HEK293 (cell line): ENCODE measurements at regions not wholly inside any gene's neighbourhood (a gene's known extent, or its start where the extent isn't known, plus 50 kb on each side); places are given as distances from the start of the nearest gene placed in this dataset.

Experiments used
- CTCF ChIA-PET: fragments of 350-600 bp; formaldehyde crosslinking; extraction: SDS; loops from one replicate; lab custom pipeline; 2021; ENCODE audit warnings: antibody characterized with exemption; lab: Yijun Ruan, JAX
- POLR2A ChIA-PET: fragments of 300-600 bp; formaldehyde crosslinking; extraction: SDS; loops from one replicate; lab custom pipeline; 2020; ENCODE audit warnings: antibody characterized with exemption, inconsistent platforms; lab: Yijun Ruan, JAX
- H3K27ac ChIP-seq: fragments of 200-500 bp; sonication (Bioruptor generic); 2 replicates; pipeline ENCODE4 v1.5.1; 2014; ENCODE audit warnings: low read depth, low read length, control low read depth, inconsistent platforms; ENCODE audit errors: extremely low read depth
- H3K36me3 ChIP-seq, 2 experiments: fragments of 200-500 bp in 1 of 2; sonication (Bioruptor generic) in 1 of 2; 1 replicate in 1 of 2; 2 replicates in 1 of 2; pipeline ENCODE4 v1.5.1; 2014 to 2017; ENCODE audit warnings: inconsistent platforms in 2 of 2, low read length in 2 of 2; ENCODE audit not compliant: control insufficient read depth in 2 of 2, insufficient read depth in 1 of 2
- H3K4me1 ChIP-seq: fragments of 200-500 bp; sonication (Bioruptor generic); 2 replicates; pipeline ENCODE4 v1.5.1; 2014; ENCODE audit warnings: mild to moderate bottlenecking, low read length, inconsistent platforms; ENCODE audit not compliant: control insufficient read depth, insufficient read depth
- H3K4me3 ChIP-seq: 2 replicates; pipeline ENCODE4 v1.5.1; 2011; ENCODE audit warnings: low read depth, mild to moderate bottlenecking, control low read depth, low read length, moderate library complexity
- H3K9me3 ChIP-seq: fragments of 200-500 bp; sonication (Bioruptor generic); 2 replicates; pipeline ENCODE4 v1.5.1; 2014; ENCODE audit warnings: low read depth, low read length, inconsistent platforms; ENCODE audit not compliant: control insufficient read depth, insufficient read depth
- GLIS1 ChIP-seq: fragments of 450-650 bp; formaldehyde crosslinking; IDR thresholded peaks from 2 replicates; pipeline ENCODE4 v1.5.1; 2016; ENCODE audit warnings: missing biosample characterization, missing genetic modification characterization
- IKZF3 ChIP-seq: fragments of 450-650 bp; IDR thresholded peaks from 2 replicates; pipeline ENCODE4 v1.5.0; 2018; ENCODE audit warnings: missing biosample characterization, mild to moderate bottlenecking, missing genetic modification characterization, moderate library complexity
- KLF1 ChIP-seq: fragments of 450-650 bp; formaldehyde crosslinking; IDR thresholded peaks from 2 replicates; pipeline ENCODE4 v1.5.1; 2016; ENCODE audit warnings: missing biosample characterization, missing genetic modification characterization
- SALL2 ChIP-seq: fragments of 450-650 bp; formaldehyde crosslinking; IDR thresholded peaks from 2 replicates; pipeline ENCODE4 v1.5.0; 2017; ENCODE audit warnings: missing biosample characterization, mild to moderate bottlenecking, missing genetic modification characterization, borderline replicate concordance
- ZBTB1 ChIP-seq: fragments of 450-650 bp; formaldehyde crosslinking; IDR thresholded peaks from 2 replicates; pipeline ENCODE4 v1.5.1; 2016; ENCODE audit warnings: missing biosample characterization, missing genetic modification characterization
- ZBTB17 ChIP-seq: fragments of 450-650 bp; formaldehyde crosslinking; IDR thresholded peaks from 2 replicates; pipeline ENCODE4 v1.5.1; 2016; ENCODE audit warnings: missing biosample characterization, missing genetic modification characterization
- ZBTB7A ChIP-seq: fragments of 450-650 bp; formaldehyde crosslinking; IDR thresholded peaks from 2 replicates; pipeline ENCODE4 v1.5.1; 2016; ENCODE audit warnings: low read depth, missing biosample characterization, missing genetic modification characterization
- ZNF114 ChIP-seq: fragments of 450-650 bp; formaldehyde crosslinking; IDR thresholded peaks from 2 replicates; pipeline ENCODE4 v1.5.0; 2017; ENCODE audit warnings: missing biosample characterization, missing genetic modification characterization
- ZNF174 ChIP-seq: fragments of 450-650 bp; formaldehyde crosslinking; IDR thresholded peaks from 2 replicates; pipeline ENCODE4 v1.5.0; 2017; ENCODE audit warnings: missing biosample characterization, mild to moderate bottlenecking, missing genetic modification characterization
- ZNF274 ChIP-seq, 2 experiments: fragments of 200-500 bp in 1 of 2; fragments of 450-650 bp in 1 of 2; sonication (Bioruptor generic) in 1 of 2; formaldehyde crosslinking in 1 of 2; IDR thresholded peaks; 2 replicates each; pipeline versions ENCODE4 v1.5.1 to v1.6.1; 2014 to 2016; ENCODE audit warnings: borderline replicate concordance in 1 of 2, inconsistent platforms in 1 of 2, low read length in 1 of 2, missing biosample characterization in 1 of 2, missing genetic modification characterization in 1 of 2
- ZNF391 ChIP-seq: fragments of 450-650 bp; formaldehyde crosslinking; IDR thresholded peaks from 2 replicates; pipeline ENCODE4 v1.5.1; 2016; ENCODE audit warnings: low read depth, missing biosample characterization, missing genetic modification characterization, borderline replicate concordance
- ZNF610 ChIP-seq: fragments of 450-650 bp; formaldehyde crosslinking; IDR thresholded peaks from 2 replicates; pipeline ENCODE4 v1.5.1; 2016; ENCODE audit warnings: missing biosample characterization, missing genetic modification characterization, borderline replicate concordance
- ZNF670 ChIP-seq: fragments of 450-650 bp; formaldehyde crosslinking; IDR thresholded peaks from 2 replicates; pipeline ENCODE4 v1.5.1; 2016; ENCODE audit warnings: missing biosample characterization, missing genetic modification characterization, low read depth
- ZNF677 ChIP-seq: fragments of 450-650 bp; IDR thresholded peaks from 2 replicates; pipeline ENCODE4 v1.5.0; 2018; ENCODE audit warnings: missing biosample characterization, mild to moderate bottlenecking, missing genetic modification characterization, moderate library complexity
- ZNF701 ChIP-seq: fragments of 450-650 bp; formaldehyde crosslinking; IDR thresholded peaks from 2 replicates; pipeline ENCODE4 v1.5.1; 2016; ENCODE audit warnings: missing biosample characterization, missing genetic modification characterization
- ZNF768 ChIP-seq: fragments of 450-650 bp; formaldehyde crosslinking; IDR thresholded peaks from 2 replicates; pipeline ENCODE4 v1.5.1; 2018; ENCODE audit warnings: missing biosample characterization, mild to moderate bottlenecking, missing genetic modification characterization
- TF ChIP-seq, protein P1 (sequence below): fragments of 450-650 bp; formaldehyde crosslinking; IDR thresholded peaks from 2 replicates; pipeline ENCODE4 v1.5.1; 2016; ENCODE audit warnings: missing biosample characterization, missing genetic modification characterization
- TF ChIP-seq, protein P2 (sequence below): fragments of 450-650 bp; formaldehyde crosslinking; IDR thresholded peaks from 2 replicates; pipeline ENCODE4 v1.5.1; 2016; ENCODE audit warnings: missing biosample characterization, missing genetic modification characterization
- TF ChIP-seq, protein P3 (sequence below): fragments of 450-650 bp; formaldehyde crosslinking; IDR thresholded peaks from 2 replicates; pipeline ENCODE4 v1.5.1; 2017; ENCODE audit warnings: missing biosample characterization, missing genetic modification characterization

DNA sequence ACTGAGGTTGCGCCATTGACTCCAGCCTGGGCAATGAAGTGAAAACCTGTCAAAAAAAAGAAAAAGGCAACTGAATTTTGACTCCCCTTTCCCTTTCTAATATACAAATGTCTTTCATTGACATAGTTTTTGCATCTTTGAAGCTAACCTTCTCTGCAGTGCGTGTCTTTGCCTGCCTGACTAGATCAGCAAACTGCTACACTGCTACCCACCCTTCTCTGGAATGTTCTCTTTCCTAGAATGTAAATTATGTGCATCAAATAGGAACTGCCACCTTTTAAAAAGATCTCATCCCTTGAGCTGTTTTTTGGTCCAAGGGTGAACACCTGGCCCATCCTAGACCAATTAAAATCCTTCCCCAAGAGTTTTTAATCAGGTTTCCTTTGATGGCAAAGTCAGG, 127.6 kb downstream of the SLC28A3 start:
- Histone ChIP-seq H3K27ac (no peak overlapping the region), H3K9me3 (no peaks in the 10 kb centered on the region), H3K4me3 (no peak overlapping the region), H3K36me3 (no peaks in the 10 kb centered on the region), H3K4me1 (no peaks in the 10 kb centered on the region)
- TF ChIP-seq ZBTB7A (tag by site-specific recombination) (no peak), ZNF701 (tag by site-specific recombination) (no peak), ZBTB17 (tag by site-specific recombination) (no peak), ZNF114 (no peak), ZNF274 (IDR thresholded peaks at IDR 0.05; ENCODE audit: low read length) (no peak), ZNF274 (tag by site-specific recombination; IDR thresholded peaks at IDR 0.05; ENCODE audit: borderline replicate concordance) (no peak), SALL2 (no peak), ZNF610 (tag by site-specific recombination) (no peak)
- TF ChIP-seq, protein P1, sequence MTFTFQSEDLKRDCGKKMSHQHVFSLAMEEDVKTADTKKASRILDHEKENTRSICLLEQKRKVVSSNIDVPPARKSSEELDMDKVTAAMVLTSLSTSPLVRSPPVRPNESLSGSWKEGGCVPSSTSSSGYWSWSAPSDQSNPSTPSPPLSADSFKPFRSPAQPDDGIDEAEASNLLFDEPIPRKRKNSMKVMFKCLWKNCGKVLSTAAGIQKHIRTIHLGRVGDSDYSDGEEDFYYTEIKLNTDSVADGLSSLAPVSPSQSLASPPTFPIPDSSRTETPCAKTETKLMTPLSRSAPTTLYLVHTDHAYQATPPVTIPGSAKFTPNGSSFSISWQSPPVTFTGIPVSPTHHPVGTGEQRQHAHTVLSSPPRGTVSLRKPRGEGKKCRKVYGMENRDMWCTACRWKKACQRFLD: no peak
- ChIA-PET POLR2A (interaction anchor here (0.6 kb wide), 1 partner anchor 1230 kb away, joined by 4 read pairs; no protein-coding TSS in a partner anchor), CTCF (interaction anchor here (0.7 kb wide), 1 partner anchor 76 kb away, joined by 3 read pairs; no protein-coding TSS in a partner anchor)

DNA sequence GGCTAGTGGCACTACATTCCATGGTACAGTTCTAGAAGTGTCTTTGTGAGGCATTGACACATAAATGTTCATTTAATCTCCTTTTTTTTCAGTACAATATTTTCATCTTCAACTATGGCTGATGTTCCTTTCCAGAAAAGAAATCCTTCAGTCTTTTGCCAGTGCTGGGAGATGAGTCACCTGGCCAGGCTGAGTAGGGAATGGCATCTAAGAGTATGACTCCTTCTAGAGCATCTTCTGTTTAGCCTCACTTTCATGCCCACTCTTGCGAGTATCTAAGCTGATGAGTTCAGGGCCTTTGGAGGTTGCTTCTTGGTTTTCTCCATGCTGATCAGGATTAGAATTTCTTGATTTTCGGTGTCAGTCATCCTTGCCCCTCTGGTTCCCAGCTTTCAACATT, 124.4 kb downstream of the SLC28A3 start:
- Histone ChIP-seq H3K9me3 (no peaks in the 10 kb centered on the region), H3K4me1 (no peaks in the 10 kb centered on the region), H3K36me3 (no peaks in the 10 kb centered on the region), H3K27ac (no peak overlapping the region), H3K4me3 (no peak overlapping the region)
- TF ChIP-seq ZNF677 (no peak), ZNF174 (no peak)
- POLR2A ChIA-PET: no interaction called here
- CTCF ChIA-PET: interaction anchor here (1.0 kb wide), 1 partner anchor 57 kb away, joined by 3 read pairs; no protein-coding TSS in a partner anchor

DNA sequence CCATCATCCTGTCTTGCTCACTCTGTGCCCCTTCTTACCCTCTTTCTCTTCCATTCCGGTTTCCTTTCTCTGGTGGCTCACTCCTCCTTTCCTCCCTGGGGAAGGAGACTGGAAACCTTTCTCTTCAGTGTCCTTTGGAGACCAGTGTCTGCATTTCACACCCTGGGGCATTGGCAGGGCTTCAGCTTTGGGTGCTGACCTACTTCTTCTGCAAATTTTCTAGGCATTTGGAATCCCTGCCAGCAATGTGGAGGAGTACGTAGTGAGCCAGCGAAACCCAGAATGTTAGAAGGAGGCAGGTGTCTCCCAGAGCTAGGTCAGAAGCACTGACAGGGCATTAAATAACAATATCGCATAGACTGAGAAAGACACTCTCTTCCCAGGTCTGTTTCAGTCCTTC, 122.2 kb downstream of the SLC28A3 start:
- POLR2A ChIA-PET: no interaction called here
- Histone ChIP-seq H3K27ac (no peak overlapping the region), H3K4me3 (no peak overlapping the region), H3K9me3 (no peaks in the 10 kb centered on the region), H3K36me3 (no peaks in the 10 kb centered on the region), H3K4me1 (no peaks in the 10 kb centered on the region)
- TF ChIP-seq ZNF768 (no peak), KLF1 (tag by site-specific recombination) (no peak), ZNF391 (tag by site-specific recombination) (no peak), GLIS1 (tag by site-specific recombination) (no peak), ZBTB1 (tag by site-specific recombination) (no peak), ZNF701 (tag by site-specific recombination) (no peak), ZNF670 (tag by site-specific recombination) (no peak), IKZF3 (no peak)
- TF ChIP-seq, protein P2, sequence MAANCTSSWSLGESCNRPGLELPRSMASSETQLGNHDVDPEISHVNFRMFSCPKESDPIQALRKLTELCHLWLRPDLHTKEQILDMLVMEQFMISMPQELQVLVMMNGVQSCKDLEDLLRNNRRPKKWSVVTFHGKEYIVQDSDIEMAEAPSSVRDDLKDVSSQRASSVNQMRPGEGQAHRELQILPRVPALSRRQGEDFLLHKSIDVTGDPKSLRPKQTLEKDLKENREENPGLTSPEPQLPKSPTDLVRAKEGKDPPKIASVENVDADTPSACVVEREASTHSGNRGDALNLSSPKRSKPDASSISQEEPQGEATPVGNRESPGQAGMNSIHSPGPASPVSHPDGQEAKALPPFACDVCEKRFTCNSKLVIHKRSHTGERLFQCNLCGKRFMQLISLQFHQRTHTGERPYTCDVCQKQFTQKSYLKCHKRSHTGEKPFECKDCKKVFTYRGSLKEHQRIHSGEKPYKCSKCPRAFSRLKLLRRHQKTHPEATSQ (tag by site-specific recombination): no peak
- TF ChIP-seq, protein P3, sequence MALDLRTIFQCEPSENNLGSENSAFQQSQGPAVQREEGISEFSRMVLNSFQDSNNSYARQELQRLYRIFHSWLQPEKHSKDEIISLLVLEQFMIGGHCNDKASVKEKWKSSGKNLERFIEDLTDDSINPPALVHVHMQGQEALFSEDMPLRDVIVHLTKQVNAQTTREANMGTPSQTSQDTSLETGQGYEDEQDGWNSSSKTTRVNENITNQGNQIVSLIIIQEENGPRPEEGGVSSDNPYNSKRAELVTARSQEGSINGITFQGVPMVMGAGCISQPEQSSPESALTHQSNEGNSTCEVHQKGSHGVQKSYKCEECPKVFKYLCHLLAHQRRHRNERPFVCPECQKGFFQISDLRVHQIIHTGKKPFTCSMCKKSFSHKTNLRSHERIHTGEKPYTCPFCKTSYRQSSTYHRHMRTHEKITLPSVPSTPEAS (tag by site-specific recombination): no peak
- CTCF ChIA-PET: no interaction called here
